IMR-90 (cell line): ENCODE measurements at regions not wholly inside any gene's neighbourhood (a gene's known extent, or its start where the extent isn't known, plus 50 kb on each side); places are given as distances from the start of the nearest gene placed in this dataset.

ENCODE experiments used
- ATAC-seq: fragments of 200-7000 bp; cut with Tn5 transposase; 2 replicates; pipeline ENCODE4 v1.9.1; 2020; ENCODE audit warnings: low read depth, mild to moderate bottlenecking, moderate library complexity
- BruUV-seq: library from RNA; stranded (reverse); fragments of 400-500 nt; replicated peaks from 2 replicates; lab custom pipeline; 2021; lab: Mats Ljungman, UMichigan
- CTCF ChIA-PET: fragments of 300-600 bp; formaldehyde crosslinking; extraction: SDS; loops from one replicate; lab custom pipeline; 2021; ENCODE audit warnings: antibody characterized with exemption; lab: Yijun Ruan, JAX
- POLR2A ChIA-PET: fragments of 300-600 bp; sonication (Branson Sonifier 250); formaldehyde crosslinking; loops from one replicate; lab custom pipeline; 2022; ENCODE audit warnings: antibody characterized with exemption; ENCODE audit not compliant: unreplicated experiment; lab: Charles Lee
- DNase-seq: peaks from one replicate; pipeline ENCODE4 v3.0.0; 2013
- H2AFZ ChIP-seq: replicated peaks from 2 replicates; pipeline ENCODE3; 2013; ENCODE audit warnings: low read length, mild to moderate bottlenecking; ENCODE audit not compliant: poor library complexity
- H2AK5ac ChIP-seq: 2 replicates; pipeline ENCODE4 v1.6.1; 2013; ENCODE audit warnings: low read depth, low read length, inconsistent platforms
- H2AK9ac ChIP-seq: replicated peaks from 2 replicates; pipeline ENCODE3; 2013; ENCODE audit warnings: mild to moderate bottlenecking, low read depth, low read length, moderate library complexity; ENCODE audit not compliant: poor library complexity
- H2BK120ac ChIP-seq: 2 replicates; pipeline ENCODE4 v1.6.1; 2013; ENCODE audit warnings: low read depth, low read length, inconsistent platforms
- H2BK15ac ChIP-seq: 3 replicates; pipeline ENCODE4 v1.6.1; 2013; ENCODE audit warnings: low read depth, low read length, inconsistent platforms
- H2BK20ac ChIP-seq: 2 replicates; pipeline ENCODE4 v1.6.1; 2013; ENCODE audit warnings: low read depth, mild to moderate bottlenecking, inconsistent platforms, low read length, moderate library complexity
- H2BK5ac ChIP-seq: 2 replicates; pipeline ENCODE4 v1.6.1; 2013; ENCODE audit warnings: mild to moderate bottlenecking, low read depth, low read length, inconsistent platforms; ENCODE audit not compliant: poor library complexity, severe bottlenecking
- H3K14ac ChIP-seq: replicated peaks from 2 replicates; pipeline ENCODE4 v1.6.1; 2013; ENCODE audit warnings: low read depth, low read length, inconsistent platforms
- H3K18ac ChIP-seq: 2 replicates; pipeline ENCODE4 v1.6.1; 2013; ENCODE audit warnings: low read depth, low read length, control low read depth
- H3K23ac ChIP-seq: 2 replicates; pipeline ENCODE4 v1.6.1; 2013; ENCODE audit warnings: low read depth, low read length, inconsistent platforms
- H3K27ac ChIP-seq: 2 replicates; pipeline ENCODE4 v1.5.1; 2013; ENCODE audit warnings: mild to moderate bottlenecking, control low read depth, low read length; ENCODE audit not compliant: insufficient read depth
- H3K27me3 ChIP-seq: 2 replicates; pipeline ENCODE4 v1.6.1; 2013; ENCODE audit warnings: low read length; ENCODE audit not compliant: control insufficient read depth, insufficient read depth
- H3K36me3 ChIP-seq: 2 replicates; pipeline ENCODE4 v1.6.1; 2013; ENCODE audit warnings: low read length, mixed read lengths; ENCODE audit not compliant: control insufficient read depth, insufficient read depth
- H3K4ac ChIP-seq: 2 replicates; pipeline ENCODE4 v1.6.1; 2013; ENCODE audit warnings: low read depth, low read length, inconsistent platforms
- H3K4me1 ChIP-seq: 2 replicates; pipeline ENCODE4 v1.6.1; 2013; ENCODE audit warnings: low read length, mixed read lengths; ENCODE audit not compliant: control insufficient read depth, insufficient read depth
- H3K4me2 ChIP-seq: 2 replicates; pipeline ENCODE4 v1.6.1; 2013; ENCODE audit warnings: low read depth, mild to moderate bottlenecking, control low read depth, low read length, moderate library complexity
- H3K4me3 ChIP-seq: 2 replicates; pipeline ENCODE4 v1.5.1; 2013; ENCODE audit warnings: low read depth, mild to moderate bottlenecking, control low read depth, low read length, moderate library complexity; ENCODE audit not compliant: insufficient read depth
- H3K56ac ChIP-seq: 2 replicates; pipeline ENCODE4 v1.6.1; 2013; ENCODE audit warnings: low read length, inconsistent platforms; ENCODE audit not compliant: insufficient read depth; ENCODE audit errors: extremely low read depth
- H3K79me1 ChIP-seq, 2 experiments: 2 replicates each; pipeline ENCODE4 v1.6.1; 2013; ENCODE audit warnings: low read length in 2 of 2, inconsistent platforms in 1 of 2, low read depth in 1 of 2
- H3K9ac ChIP-seq: 2 replicates; pipeline ENCODE4 v1.6.1; 2013; ENCODE audit warnings: low read depth, low read length, control low read depth
- H3K9me1 ChIP-seq: 2 replicates; pipeline ENCODE4 v1.6.1; 2013; ENCODE audit warnings: low read length, inconsistent platforms; ENCODE audit not compliant: insufficient read depth
- H3K9me3 ChIP-seq: 2 replicates; pipeline ENCODE4 v1.6.1; 2013; ENCODE audit warnings: low read length; ENCODE audit not compliant: control insufficient read depth, insufficient read depth
- H4K20me1 ChIP-seq: 2 replicates; pipeline ENCODE4 v1.6.1; 2013; ENCODE audit warnings: low read length, inconsistent platforms; ENCODE audit not compliant: insufficient read depth
- H4K5ac ChIP-seq: 2 replicates; pipeline ENCODE4 v1.6.1; 2013; ENCODE audit warnings: mild to moderate bottlenecking, low read depth, low read length, control low read depth
- H4K8ac ChIP-seq, 2 experiments: 2 replicates each; pipeline ENCODE4 v1.6.1; 2013; ENCODE audit warnings: low read depth in 2 of 2, low read length in 2 of 2, control low read depth in 1 of 2, inconsistent platforms in 1 of 2
- H4K91ac ChIP-seq: 2 replicates; pipeline ENCODE4 v1.6.1; 2013; ENCODE audit warnings: low read depth, low read length, inconsistent platforms; ENCODE audit not compliant: insufficient read depth
- MAFK ChIP-seq: IDR thresholded peaks from 2 replicates; pipeline ENCODE4 v1.6.1; 2012; ENCODE audit warnings: low read depth, low read length, improper control_type of control experiment
- SMC3 ChIP-seq: fragments of 150-350 bp; IDR thresholded peaks from 2 replicates; pipeline ENCODE4 v1.6.1; 2016; ENCODE audit warnings: low read depth, mild to moderate bottlenecking, antibody characterized with exemption, low read length, moderate library complexity
- dilution Hi-C: fragments of 300-500 bp; cut with HindIII; formaldehyde crosslinking; loops from one replicate; pipeline ENCODE4 v1.14.3; 2018; ENCODE audit warnings: low sequenced_read_pairs; ENCODE audit not compliant: unreplicated experiment
- in situ Hi-C: fragments of 300-500 bp; cut with MboI; formaldehyde crosslinking; loops from 3 replicates; pipeline ENCODE4 v1.14.3; 2019; ENCODE audit warnings: low sequenced_read_pairs, inconsistent platforms, mixed read lengths
- intact Hi-C: fragments of 100-400 bp; cut with micrococcal nuclease; formaldehyde crosslinking; loops from 2 replicates; pipeline ENCODE4 v1.10.0; 2022

GRCh38 chr1:87644033-87644578 is 315.4 kb downstream of the LMO4 start:
- no peak overlapping the region for H4K5ac ChIP-seq
- no peaks in the 10 kb centered on the region for H3K36me3 ChIP-seq
- no peak overlapping the region for H3K56ac ChIP-seq
- no peaks in the 10 kb centered on the region for H3K79me1 ChIP-seq
- CTCF ChIA-PET = no interaction called here
- POLR2A ChIA-PET = no interaction called here
- no peak overlapping the region for H3K18ac ChIP-seq
- no peak overlapping the region for H2BK5ac ChIP-seq
- H2AK9ac ChIP-seq = no peak overlapping the region
- no peak overlapping the region for H2BK120ac ChIP-seq
- ATAC-seq (peak; percentile 27), DNase-seq (peak; percentile 3)
- H3K4me2 ChIP-seq = no peak overlapping the region
- no peak overlapping the region for H3K27ac ChIP-seq
- no peaks in the 10 kb centered on the region for H3K27me3 ChIP-seq
- no peaks in the 10 kb centered on the region for H3K9me1 ChIP-seq
- no peak overlapping the region for H3K9ac ChIP-seq
- BruUV-seq = no TSS peak
- intact Hi-C loops (no loop called here), dilution Hi-C loops (no loop called here), in situ Hi-C loops (no loop called here)
- no peak overlapping the region for H3K4ac ChIP-seq
- no peaks in the 10 kb centered on the region for H3K4me1 ChIP-seq
- H4K8ac ChIP-seq = no peak overlapping the region
- no peaks in the 10 kb centered on the region for H4K20me1 ChIP-seq
- no peak overlapping the region for H2AK5ac ChIP-seq
- H4K91ac ChIP-seq = no peak overlapping the region
- H3K9me3 ChIP-seq = no peaks in the 10 kb centered on the region
- no peak overlapping the region for H2BK20ac ChIP-seq
- no peak overlapping the region for H2AFZ ChIP-seq
- no peak overlapping the region for H2BK15ac ChIP-seq
- H3K14ac ChIP-seq = no peak overlapping the region
- no peak overlapping the region for H3K4me3 ChIP-seq
- TF ChIP-seq SMC3 (no peak), MAFK (peak; percentile 84)
- no peak overlapping the region for H3K23ac ChIP-seq
